Upper lobe of left lung (tissue), 4 donors: ENCODE measurements at regions not wholly inside any gene's neighbourhood (a gene's known extent, or its start where the extent isn't known, plus 50 kb on each side); places are given as distances from the start of the nearest gene placed in this dataset.

Experiments
- EP300 ChIP-seq, 4 donors: sonication (generic); formaldehyde crosslinking; IDR thresholded peaks; one replicate each; pipeline ENCODE4 v1.5.1; 2017; ENCODE audit warnings: antibody characterized with exemption in 4 of 4, control low read depth in 2 of 4
- POLR2A ChIP-seq, 4 donors: fragments of 450-650 bp; IDR thresholded peaks; one replicate each; pipeline ENCODE4 v1.5.1; 2016 to 2017; ENCODE audit warnings: antibody characterized with exemption in 4 of 4, mild to moderate bottlenecking in 2 of 4
- POLR2AphosphoS5 ChIP-seq, 2 donors: sonication (generic); formaldehyde crosslinking; IDR thresholded peaks; one replicate each; pipeline ENCODE4 v1.5.1; 2017; ENCODE audit warnings: antibody characterized with exemption in 2 of 2
- TF ChIP-seq, protein P1 (sequence below), 6 experiments: fragments of 450-650 bp in 4 of 6; fragments of 200-600 bp in 2 of 6; sonication (generic) in 2 of 6; IDR thresholded peaks; one replicate each; pipeline ENCODE4 v1.5.1; 2016 to 2019; ENCODE audit warnings: antibody characterized with exemption in 6 of 6

DNA sequence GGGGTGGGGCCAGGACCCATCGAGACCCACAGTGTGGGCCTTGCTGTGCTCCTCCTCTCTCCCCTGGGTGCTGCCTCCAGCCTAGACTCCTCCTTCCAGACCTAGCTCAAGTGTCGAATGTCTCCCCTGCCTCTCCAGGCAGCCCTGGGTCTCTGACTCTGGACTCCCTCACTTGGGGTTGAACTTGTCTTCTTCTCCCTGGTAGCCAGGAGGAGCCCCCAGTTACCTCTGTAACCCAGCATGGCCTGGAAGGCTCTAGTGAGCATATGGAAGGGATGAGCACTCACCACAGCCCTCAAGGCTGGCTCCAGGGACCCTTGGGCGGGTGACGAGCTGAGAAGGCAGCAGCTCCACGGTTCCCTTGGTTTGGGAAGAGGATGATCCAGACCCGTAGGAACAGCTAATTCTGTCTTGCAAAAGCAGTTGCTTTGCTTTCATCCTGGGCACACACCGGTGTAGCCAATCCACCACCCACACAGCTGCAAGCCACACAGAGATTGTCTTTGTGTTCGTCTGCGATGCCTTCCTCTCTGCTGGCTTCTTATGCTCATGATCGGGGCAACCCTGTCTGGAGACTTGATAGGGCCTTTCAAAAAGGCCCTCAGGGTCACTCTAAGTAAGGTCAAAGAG is 52.3 kb upstream of the ANTXRL start:
- TF ChIP-seq EP300 (IDR thresholded peaks at IDR 0.05) (no peak), POLR2A (IDR thresholded peaks at IDR 0.05) (no peak), POLR2AphosphoS5 (IDR thresholded peaks at IDR 0.05) (no peak)
- TF ChIP-seq, protein P1, sequence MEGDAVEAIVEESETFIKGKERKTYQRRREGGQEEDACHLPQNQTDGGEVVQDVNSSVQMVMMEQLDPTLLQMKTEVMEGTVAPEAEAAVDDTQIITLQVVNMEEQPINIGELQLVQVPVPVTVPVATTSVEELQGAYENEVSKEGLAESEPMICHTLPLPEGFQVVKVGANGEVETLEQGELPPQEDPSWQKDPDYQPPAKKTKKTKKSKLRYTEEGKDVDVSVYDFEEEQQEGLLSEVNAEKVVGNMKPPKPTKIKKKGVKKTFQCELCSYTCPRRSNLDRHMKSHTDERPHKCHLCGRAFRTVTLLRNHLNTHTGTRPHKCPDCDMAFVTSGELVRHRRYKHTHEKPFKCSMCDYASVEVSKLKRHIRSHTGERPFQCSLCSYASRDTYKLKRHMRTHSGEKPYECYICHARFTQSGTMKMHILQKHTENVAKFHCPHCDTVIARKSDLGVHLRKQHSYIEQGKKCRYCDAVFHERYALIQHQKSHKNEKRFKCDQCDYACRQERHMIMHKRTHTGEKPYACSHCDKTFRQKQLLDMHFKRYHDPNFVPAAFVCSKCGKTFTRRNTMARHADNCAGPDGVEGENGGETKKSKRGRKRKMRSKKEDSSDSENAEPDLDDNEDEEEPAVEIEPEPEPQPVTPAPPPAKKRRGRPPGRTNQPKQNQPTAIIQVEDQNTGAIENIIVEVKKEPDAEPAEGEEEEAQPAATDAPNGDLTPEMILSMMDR (IDR thresholded peaks at IDR 0.05) = no peak
